ENCODE measurements at regions not wholly inside any gene's neighbourhood (a gene's known extent, or its start where the extent isn't known, plus 50 kb on each side); places are given as distances from the start of the nearest gene placed in this dataset.

DNA sequence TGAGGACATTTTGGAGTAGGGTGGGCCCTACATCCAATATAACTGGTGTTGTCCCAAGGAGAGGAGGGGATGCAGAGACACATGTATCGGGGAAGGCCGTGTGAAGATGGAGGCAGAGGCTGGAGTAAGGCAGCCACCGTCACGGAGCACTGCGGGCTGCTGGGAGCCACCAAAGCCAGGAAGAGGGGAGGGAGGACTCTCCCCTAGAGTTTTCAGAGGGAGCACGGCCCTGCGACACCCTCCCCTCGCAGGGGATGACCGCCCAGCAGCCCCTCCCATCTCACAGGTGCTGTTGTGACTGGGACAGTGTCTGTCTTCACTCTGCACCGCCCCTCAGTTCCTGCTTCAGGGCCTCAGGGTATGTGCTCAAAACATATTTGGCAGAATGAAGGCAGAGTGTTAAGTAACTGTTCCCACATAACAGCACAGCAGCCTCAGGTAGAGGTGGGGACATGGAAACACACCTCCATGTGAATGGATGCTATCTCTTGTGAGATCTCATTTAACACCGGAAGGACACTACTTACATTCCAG lies 82.2 kb downstream of the RBFOX3 start:
- Mint-ChIP-seq H3K4me3 (no peak overlapping the region), H3K4me1 (peaks cover 24% of the 10 kb centered on the region), H3K9me3 (no peaks in the 10 kb centered on the region), H3K27me3 (ENCODE audit: low read depth) (peaks cover 48% of the 10 kb centered on the region), H3K27ac (no peak overlapping the region), H3K36me3 (no peaks in the 10 kb centered on the region)
- no peak for DNase-seq (ENCODE audit: low spot score in 2 of 2, unreplicated experiment in 2 of 2)
- TF ChIP-seq, protein P1, sequence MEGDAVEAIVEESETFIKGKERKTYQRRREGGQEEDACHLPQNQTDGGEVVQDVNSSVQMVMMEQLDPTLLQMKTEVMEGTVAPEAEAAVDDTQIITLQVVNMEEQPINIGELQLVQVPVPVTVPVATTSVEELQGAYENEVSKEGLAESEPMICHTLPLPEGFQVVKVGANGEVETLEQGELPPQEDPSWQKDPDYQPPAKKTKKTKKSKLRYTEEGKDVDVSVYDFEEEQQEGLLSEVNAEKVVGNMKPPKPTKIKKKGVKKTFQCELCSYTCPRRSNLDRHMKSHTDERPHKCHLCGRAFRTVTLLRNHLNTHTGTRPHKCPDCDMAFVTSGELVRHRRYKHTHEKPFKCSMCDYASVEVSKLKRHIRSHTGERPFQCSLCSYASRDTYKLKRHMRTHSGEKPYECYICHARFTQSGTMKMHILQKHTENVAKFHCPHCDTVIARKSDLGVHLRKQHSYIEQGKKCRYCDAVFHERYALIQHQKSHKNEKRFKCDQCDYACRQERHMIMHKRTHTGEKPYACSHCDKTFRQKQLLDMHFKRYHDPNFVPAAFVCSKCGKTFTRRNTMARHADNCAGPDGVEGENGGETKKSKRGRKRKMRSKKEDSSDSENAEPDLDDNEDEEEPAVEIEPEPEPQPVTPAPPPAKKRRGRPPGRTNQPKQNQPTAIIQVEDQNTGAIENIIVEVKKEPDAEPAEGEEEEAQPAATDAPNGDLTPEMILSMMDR (IDR thresholded peaks at IDR 0.05; ENCODE audit: unreplicated experiment) = no peak

DNA sequence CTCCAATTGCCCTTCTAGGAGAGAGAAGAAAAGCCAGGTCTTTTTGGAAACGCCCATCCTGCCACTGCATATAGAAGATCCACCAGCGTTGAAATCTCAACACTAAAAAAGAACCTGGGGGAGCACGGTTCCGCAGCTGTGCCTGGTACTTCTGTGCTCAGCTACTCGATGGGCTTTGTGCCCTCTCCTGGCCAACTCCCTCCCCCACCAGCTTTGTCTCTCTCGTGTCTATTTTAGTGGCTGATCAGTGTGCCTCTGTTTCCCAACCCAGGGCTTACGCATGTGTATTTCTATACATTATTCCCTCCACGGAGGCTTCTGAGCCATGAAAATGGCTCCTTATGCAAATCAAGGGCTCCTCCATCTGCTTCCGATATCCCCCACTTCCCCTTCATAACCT lies 83.5 kb downstream of the RBFOX3 start:
- H3K4me3 Mint-ChIP-seq = no peak overlapping the region
- TF ChIP-seq, protein P1 (IDR thresholded peaks at IDR 0.05; ENCODE audit: unreplicated experiment) = no peak
- peaks cover 23% of the 10 kb centered on the region for H3K4me1 Mint-ChIP-seq
- DNase-seq (ENCODE audit: low spot score in 2 of 2, unreplicated experiment in 2 of 2) = no peak
- no peak overlapping the region for H3K27ac Mint-ChIP-seq
- H3K27me3 Mint-ChIP-seq (ENCODE audit: low read depth) = peaks cover 55% of the 10 kb centered on the region
- H3K36me3 Mint-ChIP-seq = no peaks in the 10 kb centered on the region
- H3K9me3 Mint-ChIP-seq = no peaks in the 10 kb centered on the region

DNA sequence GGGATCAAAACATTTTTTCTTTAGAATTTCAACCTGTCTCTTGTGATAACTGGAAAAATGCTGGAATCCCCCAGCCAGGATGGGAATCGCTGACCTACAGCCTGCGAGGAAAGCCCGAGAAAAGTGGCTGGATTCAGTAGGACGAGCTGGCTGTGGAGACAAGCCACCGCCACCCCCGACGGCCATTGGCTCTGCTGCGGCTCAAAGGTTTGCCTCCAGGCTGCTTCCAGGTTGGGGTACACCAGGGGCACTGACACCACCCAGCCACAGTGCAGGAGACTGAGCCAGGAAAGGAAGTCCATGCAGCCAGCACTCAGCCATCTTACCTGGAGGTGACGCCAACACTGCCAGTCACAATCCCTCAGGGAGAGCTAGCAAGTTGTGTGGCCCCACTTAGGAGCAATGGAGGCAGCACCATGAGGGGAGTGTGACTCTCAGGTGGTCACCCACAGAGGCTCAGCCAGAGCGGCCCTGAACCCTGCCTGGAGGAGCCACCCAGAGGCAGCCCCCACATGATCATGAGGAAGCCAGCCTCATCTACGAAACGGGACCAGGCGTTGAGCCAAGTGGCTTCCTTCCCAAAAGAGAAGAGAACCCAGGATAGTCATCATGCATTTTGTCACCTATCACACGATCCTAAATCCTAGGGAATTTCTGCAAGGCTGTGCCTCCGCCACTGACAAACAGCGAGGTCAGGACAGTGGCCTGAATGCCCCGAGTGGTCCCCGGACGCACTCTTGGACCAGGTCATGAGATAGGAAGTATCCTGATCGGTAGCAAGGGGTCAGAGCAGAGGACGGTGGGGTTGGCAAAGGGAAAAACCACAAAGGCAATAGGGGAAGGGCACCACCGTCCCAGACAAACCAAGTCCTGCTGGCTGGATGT lies 84.8 kb downstream of the RBFOX3 start:
- no peak for DNase-seq (ENCODE audit: low spot score in 2 of 2, unreplicated experiment in 2 of 2)
- TF ChIP-seq, protein P1 (IDR thresholded peaks at IDR 0.05; ENCODE audit: unreplicated experiment) = no peak
- Mint-ChIP-seq H3K4me3 (no peak overlapping the region), H3K4me1 (peaks cover 12% of the 10 kb centered on the region), H3K27ac (no peak overlapping the region), H3K27me3 (ENCODE audit: low read depth) (peaks cover 55% of the 10 kb centered on the region), H3K9me3 (no peaks in the 10 kb centered on the region), H3K36me3 (no peaks in the 10 kb centered on the region)

DNA sequence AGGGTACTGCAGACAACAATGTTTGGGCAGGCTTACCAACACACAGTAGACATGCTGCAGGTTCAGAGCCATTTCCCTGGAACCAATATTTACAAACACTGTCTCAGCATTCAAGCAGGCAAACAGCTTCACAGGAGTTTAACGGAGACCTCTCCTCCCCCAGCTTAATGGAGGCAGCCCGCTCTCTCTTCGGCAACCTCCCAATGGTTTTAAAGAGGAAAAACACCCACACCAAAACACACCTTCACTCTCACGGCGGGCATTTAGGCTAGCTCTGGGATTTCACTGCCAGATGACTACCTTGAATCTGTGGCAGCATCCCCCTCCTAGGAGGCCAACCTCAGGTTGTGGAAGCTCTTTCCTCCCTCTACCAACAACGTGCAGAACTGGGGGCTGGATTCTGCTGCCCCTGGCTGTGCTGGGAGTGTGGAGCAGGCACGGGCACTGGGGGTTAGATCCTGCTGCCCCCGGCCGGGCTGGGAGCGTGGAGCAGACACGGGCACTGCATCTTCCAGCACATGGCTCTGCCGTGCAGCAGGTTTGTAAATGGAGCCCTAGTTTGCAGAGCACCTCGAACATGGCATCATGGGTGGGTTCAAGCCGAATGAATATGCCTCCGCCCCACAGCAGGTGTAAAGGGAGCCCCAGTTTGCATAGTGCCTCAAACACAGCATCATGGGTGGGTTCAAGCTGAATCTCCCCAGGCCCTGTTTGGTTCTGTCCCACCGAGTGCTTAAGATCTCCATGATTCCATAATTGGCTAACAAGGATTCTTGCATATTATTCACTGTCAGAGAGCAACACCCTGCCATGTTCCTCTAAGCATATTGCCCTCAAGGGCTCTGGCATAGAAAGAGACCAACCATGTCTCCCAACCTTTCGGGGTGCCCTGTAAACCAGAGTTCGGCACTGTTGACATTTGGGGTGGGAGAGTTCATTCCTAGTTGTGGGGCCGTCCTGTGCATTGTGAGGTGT lies 86.4 kb downstream of the RBFOX3 start:
- no peak for DNase-seq (ENCODE audit: low spot score in 2 of 2, unreplicated experiment in 2 of 2)
- H3K4me3 Mint-ChIP-seq = no peak overlapping the region
- no peaks in the 10 kb centered on the region for H3K36me3 Mint-ChIP-seq
- peaks cover 48% of the 10 kb centered on the region for H3K27me3 Mint-ChIP-seq (ENCODE audit: low read depth)
- no peaks in the 10 kb centered on the region for H3K9me3 Mint-ChIP-seq
- TF ChIP-seq, protein P1 (IDR thresholded peaks at IDR 0.05; ENCODE audit: unreplicated experiment) = no peak
- H3K4me1 Mint-ChIP-seq = peaks cover 12% of the 10 kb centered on the region
- no peak overlapping the region for H3K27ac Mint-ChIP-seq

DNA sequence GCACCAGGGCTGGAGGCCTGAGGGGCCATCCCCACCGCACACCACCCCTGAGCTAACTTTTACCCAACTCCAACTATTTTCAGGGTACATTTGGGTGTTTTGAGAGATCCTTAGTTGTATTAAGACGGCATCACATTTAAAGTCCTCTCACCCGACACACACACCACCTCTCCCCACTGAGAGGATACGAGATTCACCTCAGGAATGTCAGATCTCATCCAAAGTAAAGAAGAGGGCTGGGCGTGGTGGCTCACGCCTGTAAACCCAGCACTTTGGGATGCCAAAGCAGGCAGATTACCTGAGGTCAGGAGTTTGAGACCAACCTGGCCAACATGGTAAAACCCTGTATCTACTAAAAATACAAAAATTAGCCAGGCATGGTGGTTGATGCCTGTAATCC lies 88.4 kb downstream of the RBFOX3 start:
- H3K27ac Mint-ChIP-seq = no peak overlapping the region
- TF ChIP-seq, protein P1 (IDR thresholded peaks at IDR 0.05; ENCODE audit: unreplicated experiment) = no peak
- peaks cover 25% of the 10 kb centered on the region for H3K4me1 Mint-ChIP-seq
- DNase-seq (ENCODE audit: low spot score in 2 of 2, unreplicated experiment in 2 of 2) = no peak
- peaks cover 40% of the 10 kb centered on the region for H3K27me3 Mint-ChIP-seq (ENCODE audit: low read depth)
- H3K9me3 Mint-ChIP-seq = no peaks in the 10 kb centered on the region
- H3K4me3 Mint-ChIP-seq = no peak overlapping the region
- H3K36me3 Mint-ChIP-seq = no peaks in the 10 kb centered on the region
